ENCODE measurements at regions not wholly inside any gene's neighbourhood (a gene's known extent, or its start where the extent isn't known, plus 50 kb on each side); places are given as distances from the start of the nearest gene placed in this dataset.

DNA sequence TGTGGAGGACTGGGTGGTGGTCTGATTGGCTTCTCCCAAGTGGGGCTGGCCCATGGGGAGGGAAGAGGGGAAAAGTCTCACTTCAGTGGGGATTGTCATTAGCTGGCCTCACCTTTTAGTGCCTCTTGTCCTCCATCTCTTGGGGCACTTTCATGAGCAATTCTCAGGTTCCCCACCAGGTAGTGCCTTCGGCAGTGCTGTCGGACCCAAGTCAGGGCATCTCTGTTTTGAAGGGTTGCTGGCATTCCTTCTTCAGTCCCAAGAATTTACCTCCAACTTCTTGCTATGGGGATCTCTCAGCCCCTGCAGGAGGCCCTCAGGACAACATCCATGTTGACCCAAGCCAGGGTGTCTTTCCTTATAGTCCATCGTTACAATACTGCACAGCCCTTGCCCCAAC, 54.7 kb upstream of the F3 start:
- TF ChIP-seq, protein P1, sequence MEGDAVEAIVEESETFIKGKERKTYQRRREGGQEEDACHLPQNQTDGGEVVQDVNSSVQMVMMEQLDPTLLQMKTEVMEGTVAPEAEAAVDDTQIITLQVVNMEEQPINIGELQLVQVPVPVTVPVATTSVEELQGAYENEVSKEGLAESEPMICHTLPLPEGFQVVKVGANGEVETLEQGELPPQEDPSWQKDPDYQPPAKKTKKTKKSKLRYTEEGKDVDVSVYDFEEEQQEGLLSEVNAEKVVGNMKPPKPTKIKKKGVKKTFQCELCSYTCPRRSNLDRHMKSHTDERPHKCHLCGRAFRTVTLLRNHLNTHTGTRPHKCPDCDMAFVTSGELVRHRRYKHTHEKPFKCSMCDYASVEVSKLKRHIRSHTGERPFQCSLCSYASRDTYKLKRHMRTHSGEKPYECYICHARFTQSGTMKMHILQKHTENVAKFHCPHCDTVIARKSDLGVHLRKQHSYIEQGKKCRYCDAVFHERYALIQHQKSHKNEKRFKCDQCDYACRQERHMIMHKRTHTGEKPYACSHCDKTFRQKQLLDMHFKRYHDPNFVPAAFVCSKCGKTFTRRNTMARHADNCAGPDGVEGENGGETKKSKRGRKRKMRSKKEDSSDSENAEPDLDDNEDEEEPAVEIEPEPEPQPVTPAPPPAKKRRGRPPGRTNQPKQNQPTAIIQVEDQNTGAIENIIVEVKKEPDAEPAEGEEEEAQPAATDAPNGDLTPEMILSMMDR (IDR thresholded peaks at IDR 0.05; ENCODE audit: low read depth, low read length) = no peak
- H3K4me3 ChIP-seq (ENCODE audit: low read depth, low read length) = no peak overlapping the region

DNA sequence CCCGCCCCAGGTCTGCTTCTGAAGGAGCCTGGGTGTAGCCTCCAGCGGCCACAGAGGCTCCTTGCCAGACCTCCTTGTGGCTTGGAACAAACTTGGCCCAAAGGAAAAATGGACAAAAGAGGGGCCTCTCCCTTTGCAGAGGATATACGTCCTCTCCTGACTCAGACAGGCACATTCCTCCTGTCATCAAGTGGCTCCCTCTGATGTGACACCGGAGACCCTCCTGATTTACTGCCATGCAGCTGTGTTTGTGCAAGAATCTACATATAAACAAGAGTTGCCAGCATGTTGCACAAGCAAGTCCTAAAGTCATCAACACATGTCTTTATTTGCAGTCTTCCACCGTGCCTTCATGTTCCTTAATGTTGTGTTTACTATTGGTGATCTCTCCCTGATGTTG, 54.1 kb upstream of the F3 start:
- no peak overlapping the region for H3K4me3 ChIP-seq (ENCODE audit: low read depth, low read length)
- TF ChIP-seq, protein P1 (IDR thresholded peaks at IDR 0.05; ENCODE audit: low read depth, low read length) = no peak

DNA sequence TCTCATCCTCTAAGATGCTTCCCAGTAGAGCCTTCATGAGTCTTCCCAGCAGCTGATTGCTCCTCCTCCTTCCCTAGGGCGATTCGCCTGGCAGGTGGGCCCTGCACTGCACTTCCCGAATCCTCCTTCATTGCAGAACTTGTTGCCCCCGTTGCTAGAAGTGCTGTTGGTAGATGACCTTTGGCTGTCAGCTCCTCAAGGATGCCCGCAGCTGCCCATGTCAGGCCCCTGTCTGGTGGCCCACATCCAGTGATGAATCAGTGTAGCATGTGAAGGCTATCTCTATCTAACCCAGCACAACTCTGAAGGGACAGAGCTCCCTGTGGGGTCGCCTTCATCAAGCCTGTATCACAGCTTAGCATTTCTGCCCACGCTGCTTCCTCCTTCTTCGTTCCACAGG, 52.1 kb upstream of the F3 start:
- TF ChIP-seq, protein P1 (IDR thresholded peaks at IDR 0.05; ENCODE audit: low read depth, low read length) = no peak
- no peak overlapping the region for H3K4me3 ChIP-seq (ENCODE audit: low read depth, low read length)

DNA sequence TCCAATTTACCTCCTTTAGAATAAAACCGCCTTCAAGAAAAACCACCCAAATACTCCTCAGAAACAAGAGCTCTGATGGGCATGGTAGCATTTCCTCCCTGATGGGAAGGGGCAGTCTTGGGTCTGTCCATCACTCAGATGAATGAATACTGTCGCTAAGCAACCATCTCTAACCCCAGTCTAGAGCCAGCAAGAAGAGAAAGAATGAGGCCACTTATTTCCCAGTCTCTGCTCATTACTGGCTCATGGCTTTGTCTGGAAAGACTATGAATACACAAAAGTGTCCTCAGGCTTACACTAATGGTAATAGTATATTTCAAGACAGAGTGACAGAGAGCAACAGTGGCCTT, 51.0 kb upstream of the F3 start:
- H3K4me3 ChIP-seq (ENCODE audit: low read depth, low read length) = no peak overlapping the region
- TF ChIP-seq, protein P1 (IDR thresholded peaks at IDR 0.05; ENCODE audit: low read depth, low read length) = no peak

DNA sequence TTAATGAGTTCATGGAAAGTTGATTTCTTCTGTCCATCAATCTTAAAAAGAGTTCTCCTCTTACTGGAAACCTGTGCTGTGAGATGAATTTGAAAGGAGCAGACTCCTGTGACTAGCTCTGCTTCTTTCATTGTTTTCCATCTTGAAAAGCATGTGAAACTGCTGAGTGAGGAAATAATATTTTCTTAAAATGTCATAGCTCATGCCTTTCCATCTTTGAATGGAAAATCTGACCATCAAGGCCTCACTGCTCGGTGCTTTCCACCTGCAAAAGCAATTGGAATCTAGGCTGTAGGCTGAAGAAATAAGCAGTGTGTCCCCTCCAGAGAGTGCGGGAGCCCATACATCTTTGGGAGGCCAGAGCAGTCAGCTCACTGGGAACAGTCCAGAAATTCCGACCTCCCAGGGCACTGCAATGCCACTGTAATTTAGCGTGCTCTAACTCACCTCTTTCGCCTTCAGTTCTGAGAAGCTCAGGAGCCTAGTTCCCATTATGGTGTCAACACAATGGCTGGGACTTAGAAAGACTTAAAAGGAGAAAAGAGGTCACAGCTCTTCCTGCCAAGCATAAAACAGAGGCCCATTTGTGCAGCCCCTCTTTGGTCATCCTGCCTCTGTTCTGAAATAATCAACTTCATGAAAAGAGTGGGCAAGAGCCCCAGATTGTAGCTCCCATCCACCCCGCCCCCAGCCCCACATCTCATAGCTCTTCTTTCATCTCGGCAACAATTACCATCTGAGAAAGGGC, 50.4 kb upstream of the F3 start:
- TF ChIP-seq, protein P1 (IDR thresholded peaks at IDR 0.05; ENCODE audit: low read depth, low read length) = no peak
- H3K4me3 ChIP-seq (ENCODE audit: low read depth, low read length) = no peak overlapping the region

Measured in WI38 (cell line).